Loucy (cell line): ENCODE measurements at regions not wholly inside any gene's neighbourhood (a gene's known extent, or its start where the extent isn't known, plus 50 kb on each side); places are given as distances from the start of the nearest gene placed in this dataset.
A peak's percentile ranks its signal among the peaks of the same experiment; 100 is the strongest.

Experiments
- H2AFZ ChIP-seq: fragments of 200-600 bp; sonication (generic); 2 replicates; pipeline ENCODE4 v1.6.0; 2016; ENCODE audit warnings: antibody characterized with exemption, mild to moderate bottlenecking, low read length, moderate library complexity
- H3F3A ChIP-seq: fragments of 200-600 bp; 2 replicates; pipeline ENCODE4 v1.6.0; 2016; ENCODE audit warnings: antibody characterized with exemption, low read depth, mild to moderate bottlenecking
- H3K27me3 ChIP-seq: fragments of 200-600 bp; sonication (generic); 2 replicates; pipeline ENCODE4 v1.6.1; 2014; ENCODE audit warnings: low read length, mild to moderate bottlenecking; ENCODE audit not compliant: insufficient read depth, poor library complexity, severe bottlenecking
- H3K36me3 ChIP-seq: fragments of 200-600 bp; sonication (generic); 2 replicates; pipeline ENCODE4 v1.6.1; 2016; ENCODE audit warnings: low read length; ENCODE audit not compliant: insufficient read depth
- H3K4me1 ChIP-seq: fragments of 200-600 bp; sonication (generic); 2 replicates; pipeline ENCODE4 v1.5.1; 2014; ENCODE audit warnings: low read length, mild to moderate bottlenecking; ENCODE audit not compliant: insufficient read depth, poor library complexity, severe bottlenecking
- H3K4me2 ChIP-seq: fragments of 200-600 bp; sonication (generic); 2 replicates; pipeline ENCODE4 v1.6.0; 2014; ENCODE audit warnings: antibody characterized with exemption, low read length, low read depth, mild to moderate bottlenecking; ENCODE audit not compliant: poor library complexity, severe bottlenecking
- H3K4me3 ChIP-seq: fragments of 200-600 bp; sonication (generic); 2 replicates; pipeline ENCODE4 v1.5.1; 2014; ENCODE audit warnings: low read length, mild to moderate bottlenecking, mixed read lengths; ENCODE audit not compliant: poor library complexity, severe bottlenecking
- H3K79me2 ChIP-seq: fragments of 200-600 bp; sonication (generic); 2 replicates; pipeline ENCODE4 v1.6.1; 2014; ENCODE audit warnings: low read length; ENCODE audit not compliant: insufficient read depth
- H3K9ac ChIP-seq: fragments of 200-600 bp; sonication (generic); 2 replicates; pipeline ENCODE4 v1.6.0; 2014; ENCODE audit warnings: mild to moderate bottlenecking, low read depth, low read length, moderate library complexity; ENCODE audit not compliant: poor library complexity, severe bottlenecking
- H3K9me2 ChIP-seq: fragments of 200-600 bp; sonication (generic); replicated peaks from 2 replicates; pipeline ENCODE4 v1.6.1; 2016; ENCODE audit warnings: low read depth, low read length, mixed read lengths
- H3K9me3 ChIP-seq: fragments of 200-600 bp; sonication (generic); 2 replicates; pipeline ENCODE4 v1.6.1; 2014; ENCODE audit warnings: mild to moderate bottlenecking, antibody characterized with exemption, low read length, low read depth; ENCODE audit not compliant: insufficient read depth
- H4K20me1 ChIP-seq: fragments of 200-600 bp; sonication (generic); 2 replicates; pipeline ENCODE4 v1.6.0; 2014; ENCODE audit warnings: antibody characterized with exemption, low read length, mild to moderate bottlenecking; ENCODE audit not compliant: insufficient read depth, poor library complexity, severe bottlenecking
- EZH2phosphoT487 ChIP-seq: fragments of 200-600 bp; IDR thresholded peaks from 2 replicates; pipeline ENCODE4 v1.6.1; 2018; ENCODE audit warnings: antibody characterized with exemption, mild to moderate bottlenecking, moderate library complexity, borderline replicate concordance
- TF ChIP-seq, protein P1 (sequence below): fragments of 200-600 bp; sonication (generic); conservative IDR thresholded peaks from 2 replicates; pipeline ENCODE4 v1.5.1; 2014; ENCODE audit warnings: mild to moderate bottlenecking, antibody characterized with exemption, low read length

DNA sequence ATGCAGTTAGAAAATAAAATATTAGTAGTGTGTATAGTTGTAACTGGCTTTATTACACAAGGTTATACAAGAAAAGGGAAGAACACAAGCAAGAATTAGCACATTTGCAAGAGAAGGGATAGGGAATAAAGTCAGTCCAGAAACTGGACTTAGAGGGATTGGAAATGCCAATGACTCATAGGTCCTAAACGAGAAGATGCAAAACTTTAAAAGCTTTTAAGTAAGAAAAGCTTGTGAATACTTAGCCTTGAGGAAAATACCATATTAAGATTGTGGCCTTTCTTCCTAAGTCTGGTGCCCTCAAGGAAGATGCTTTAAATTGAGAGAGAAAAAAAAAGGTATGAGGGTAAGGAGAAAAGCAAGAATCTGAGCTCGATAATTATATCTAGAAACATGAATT, 102.3 kb upstream of the MCHR2 start:
- H3K27me3 ChIP-seq: no peaks in the 10 kb centered on the region
- no peak for TF ChIP-seq EZH2phosphoT487
- TF ChIP-seq, protein P1, sequence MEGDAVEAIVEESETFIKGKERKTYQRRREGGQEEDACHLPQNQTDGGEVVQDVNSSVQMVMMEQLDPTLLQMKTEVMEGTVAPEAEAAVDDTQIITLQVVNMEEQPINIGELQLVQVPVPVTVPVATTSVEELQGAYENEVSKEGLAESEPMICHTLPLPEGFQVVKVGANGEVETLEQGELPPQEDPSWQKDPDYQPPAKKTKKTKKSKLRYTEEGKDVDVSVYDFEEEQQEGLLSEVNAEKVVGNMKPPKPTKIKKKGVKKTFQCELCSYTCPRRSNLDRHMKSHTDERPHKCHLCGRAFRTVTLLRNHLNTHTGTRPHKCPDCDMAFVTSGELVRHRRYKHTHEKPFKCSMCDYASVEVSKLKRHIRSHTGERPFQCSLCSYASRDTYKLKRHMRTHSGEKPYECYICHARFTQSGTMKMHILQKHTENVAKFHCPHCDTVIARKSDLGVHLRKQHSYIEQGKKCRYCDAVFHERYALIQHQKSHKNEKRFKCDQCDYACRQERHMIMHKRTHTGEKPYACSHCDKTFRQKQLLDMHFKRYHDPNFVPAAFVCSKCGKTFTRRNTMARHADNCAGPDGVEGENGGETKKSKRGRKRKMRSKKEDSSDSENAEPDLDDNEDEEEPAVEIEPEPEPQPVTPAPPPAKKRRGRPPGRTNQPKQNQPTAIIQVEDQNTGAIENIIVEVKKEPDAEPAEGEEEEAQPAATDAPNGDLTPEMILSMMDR: no peak
- H3K4me3 ChIP-seq: no peak overlapping the region
- H3K9me2 ChIP-seq: no peaks in the 10 kb centered on the region
- H3K4me2 ChIP-seq: no peak overlapping the region
- no peak overlapping the region for H2AFZ ChIP-seq
- no peaks in the 10 kb centered on the region for H3K4me1 ChIP-seq
- no peaks in the 10 kb centered on the region for H3K79me2 ChIP-seq
- H4K20me1 ChIP-seq: no peaks in the 10 kb centered on the region
- no peak overlapping the region for H3K9ac ChIP-seq
- no peaks in the 10 kb centered on the region for H3F3A ChIP-seq
- no peaks in the 10 kb centered on the region for H3K36me3 ChIP-seq
- no peaks in the 10 kb centered on the region for H3K9me3 ChIP-seq

- Histone ChIP-seq H3K4me3 (no peak overlapping the region), H3K9ac (no peak overlapping the region), H3K27me3 (no peaks in the 10 kb centered on the region), H3K4me2 (no peak overlapping the region), H4K20me1 (no peaks in the 10 kb centered on the region), H3K79me2 (no peaks in the 10 kb centered on the region), H3K9me3 (no peaks in the 10 kb centered on the region), H3F3A (no peaks in the 10 kb centered on the region), H2AFZ (no peak overlapping the region), H3K9me2 (no peaks in the 10 kb centered on the region), H3K4me1 (no peaks in the 10 kb centered on the region), H3K36me3 (no peaks in the 10 kb centered on the region)
- no peak for TF ChIP-seq EZH2phosphoT487
- TF ChIP-seq, protein P1: no peak
These were observed 99.4 kb upstream of the MCHR2 start for GRCh38 chr6:100093405-100093804.

DNA sequence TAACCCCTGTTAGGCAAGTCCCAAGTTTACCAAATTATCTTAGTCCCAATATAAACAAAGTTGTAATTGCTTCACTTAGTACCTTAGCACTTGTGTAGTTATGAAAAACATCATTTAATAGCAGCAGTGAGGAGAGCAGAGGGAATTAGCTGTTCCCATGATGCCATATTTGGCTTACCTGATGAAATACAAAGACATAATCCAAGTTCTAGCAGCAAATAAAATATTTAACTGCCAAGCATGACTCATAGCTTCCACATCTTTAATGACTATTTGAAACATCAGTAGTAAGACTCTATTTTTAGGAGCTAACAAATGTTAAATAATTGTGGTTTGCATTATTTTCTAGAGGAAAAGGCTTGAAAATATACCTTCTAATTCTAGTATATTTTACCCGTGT, 94.0 kb upstream of the MCHR2 start:
- no peak overlapping the region for H2AFZ ChIP-seq
- no peaks in the 10 kb centered on the region for H3K9me3 ChIP-seq
- H3K9me2 ChIP-seq: no peaks in the 10 kb centered on the region
- H3K27me3 ChIP-seq: no peaks in the 10 kb centered on the region
- H3K4me3 ChIP-seq: no peak overlapping the region
- H3F3A ChIP-seq: no peaks in the 10 kb centered on the region; the same call in 1 of the 2 replicates
- no peaks in the 10 kb centered on the region for H3K79me2 ChIP-seq
- no peaks in the 10 kb centered on the region for H4K20me1 ChIP-seq
- no peak overlapping the region for H3K9ac ChIP-seq
- no peaks in the 10 kb centered on the region for H3K36me3 ChIP-seq
- TF ChIP-seq, protein P1: no peak
- TF ChIP-seq EZH2phosphoT487: no peak
- H3K4me2 ChIP-seq: peak overlapping the region; percentile 47
- H3K4me1 ChIP-seq: peaks cover 16% of the 10 kb centered on the region
